ENCODE measurements at regions not wholly inside any gene's neighbourhood (a gene's known extent, or its start where the extent isn't known, plus 50 kb on each side); places are given as distances from the start of the nearest gene placed in this dataset.

GRCh38 chr12:84502907-84503787, 409.5 kb downstream of the SLC6A15 start:
- TF ChIP-seq CTCF (IDR thresholded peaks at IDR 0.05; ENCODE audit: low read length, missing control alignments), result peak; percentile 78
- no peak overlapping the region for H3K4me3 ChIP-seq (replicated peaks; ENCODE audit: low read depth, low read length)
- peak; percentile 75 for DNase-seq (ENCODE audit: low read depth)

GRCh38 chr12:84502180-84502860, 410.3 kb downstream of the SLC6A15 start:
- no peak for TF ChIP-seq CTCF (IDR thresholded peaks at IDR 0.05; ENCODE audit: low read length, missing control alignments)
- DNase-seq (ENCODE audit: low read depth), result no peak
- H3K4me3 ChIP-seq (replicated peaks; ENCODE audit: low read depth, low read length), result no peak overlapping the region

GRCh38 chr12:84497819-84498218, 414.8 kb downstream of the SLC6A15 start:
- peak; percentile 28 for DNase-seq (ENCODE audit: low read depth)

GRCh38 chr12:84495711-84496110, 416.9 kb downstream of the SLC6A15 start:
- TF ChIP-seq CTCF (IDR thresholded peaks at IDR 0.05; ENCODE audit: low read length, missing control alignments), result no peak
- H3K4me3 ChIP-seq (replicated peaks; ENCODE audit: low read depth, low read length), result no peak overlapping the region
- DNase-seq (ENCODE audit: low read depth), result no peak

More at GRCh38 chr12:84497819-84498218, 414.8 kb downstream of the SLC6A15 start:
- peak; percentile 54 for TF ChIP-seq CTCF (IDR thresholded peaks at IDR 0.05; ENCODE audit: low read length, missing control alignments)
- H3K4me3 ChIP-seq (replicated peaks; ENCODE audit: low read depth, low read length), result no peak overlapping the region

GRCh38 chr12:84492351-84492883, 420.2 kb downstream of the SLC6A15 start:
- no peak for TF ChIP-seq CTCF (IDR thresholded peaks at IDR 0.05; ENCODE audit: low read length, missing control alignments)
- no peak for DNase-seq (ENCODE audit: low read depth)

GRCh38 chr12:84484798-84485197, 427.8 kb downstream of the SLC6A15 start:
- H3K4me3 ChIP-seq (replicated peaks; ENCODE audit: low read depth, low read length), result no peak overlapping the region
- no peak for DNase-seq (ENCODE audit: low read depth)
- TF ChIP-seq CTCF (IDR thresholded peaks at IDR 0.05; ENCODE audit: low read length, missing control alignments), result no peak

More at GRCh38 chr12:84492351-84492883, 420.2 kb downstream of the SLC6A15 start:
- no peak overlapping the region for H3K4me3 ChIP-seq (replicated peaks; ENCODE audit: low read depth, low read length)
